Loucy (cell line): ENCODE measurements at regions not wholly inside any gene's neighbourhood (a gene's known extent, or its start where the extent isn't known, plus 50 kb on each side); places are given as distances from the start of the nearest gene placed in this dataset.

Source experiments
- CTCF ChIP-seq: fragments of 200-600 bp; sonication (generic); conservative IDR thresholded peaks from 2 replicates; pipeline ENCODE4 v1.5.1; 2014; ENCODE audit warnings: mild to moderate bottlenecking, antibody characterized with exemption, low read length
- EZH2phosphoT487 ChIP-seq: fragments of 200-600 bp; IDR thresholded peaks from 2 replicates; pipeline ENCODE4 v1.6.1; 2018; ENCODE audit warnings: antibody characterized with exemption, mild to moderate bottlenecking, moderate library complexity, borderline replicate concordance

GRCh38 chr2:41854227-41854626 is 193.6 kb upstream of the PKDCC start:
- TF ChIP-seq CTCF = no peak
- TF ChIP-seq EZH2phosphoT487 = no peak
